ENCODE measurements at regions not wholly inside any gene's neighbourhood (a gene's known extent, or its start where the extent isn't known, plus 50 kb on each side); places are given as distances from the start of the nearest gene placed in this dataset.

GRCh38 chr22:27019827-27020226 is 362.4 kb downstream of the MIAT start:
- DNase-seq: no peak

DNA sequence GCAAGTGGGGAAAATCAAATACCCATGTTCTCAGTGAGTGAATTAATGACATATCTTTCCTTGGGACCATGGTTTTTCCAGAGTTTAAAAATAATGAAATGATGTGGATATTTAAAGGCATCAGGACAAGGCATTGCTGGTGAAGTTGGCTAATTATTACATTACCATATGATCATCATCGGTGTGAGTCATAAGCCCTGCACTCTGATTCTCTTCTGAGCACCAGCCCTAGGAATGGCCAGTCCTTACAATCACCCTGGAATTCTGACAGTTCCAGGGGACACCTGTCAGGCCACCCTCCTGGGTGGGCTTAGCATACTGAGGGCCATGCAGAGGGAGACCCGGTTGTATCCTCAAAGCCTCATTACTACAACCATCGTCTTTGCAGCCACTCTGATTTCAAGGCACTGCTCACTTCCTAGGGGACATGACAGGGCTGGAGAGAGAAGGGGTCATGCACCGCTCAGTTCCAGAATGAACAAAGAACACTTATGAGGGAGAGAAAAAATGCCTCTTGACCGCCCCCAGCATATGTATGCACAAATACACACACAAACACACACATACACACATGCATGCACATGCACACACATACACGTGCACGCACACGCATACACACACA is 365.0 kb downstream of the MIAT start:
- DNase-seq: no peak

- no peak for DNase-seq
These were observed 365.5 kb downstream of the MIAT start for GRCh38 chr22:27022896-27023361.

DNA sequence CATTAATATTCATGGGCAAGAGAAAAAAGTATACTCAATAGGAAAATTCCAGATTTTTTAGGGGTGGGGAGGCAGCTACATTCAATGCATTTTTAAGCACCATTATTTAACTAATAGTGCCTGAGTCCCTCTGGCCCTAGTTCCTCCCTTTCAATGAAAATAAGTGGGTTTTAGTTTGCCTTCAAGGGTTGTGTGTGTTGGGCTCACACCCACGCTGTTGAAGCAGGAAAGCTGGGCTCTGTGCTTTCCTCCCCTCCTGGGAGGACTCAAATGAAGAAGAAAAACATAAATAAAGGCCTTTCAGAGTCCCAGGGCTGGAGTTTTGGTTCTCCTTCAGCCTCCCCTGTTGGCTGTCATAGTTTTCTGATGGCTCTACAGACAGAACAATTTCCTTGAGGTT is 366.2 kb downstream of the MIAT start:
- DNase-seq: no peak

- DNase-seq: no peak
These were observed 367.6 kb downstream of the MIAT start for GRCh38 chr22:27024982-27025381.

GRCh38 chr22:27028093-27028492 is 370.7 kb downstream of the MIAT start:
- no peak for DNase-seq

GRCh38 chr22:27029584-27030130 is 372.3 kb downstream of the MIAT start:
- no peak for DNase-seq

- DNase-seq: no peak
These were observed 374.8 kb downstream of the MIAT start for GRCh38 chr22:27032091-27032761.

GRCh38 chr22:27041745-27042310 is 384.4 kb downstream of the MIAT start:
- DNase-seq: no peak

GRCh38 chr22:27043262-27043661 is 385.9 kb downstream of the MIAT start:
- DNase-seq: no peak

- DNase-seq: no peak
These were observed 387.9 kb downstream of the MIAT start for GRCh38 chr22:27045103-27045947.

DNA sequence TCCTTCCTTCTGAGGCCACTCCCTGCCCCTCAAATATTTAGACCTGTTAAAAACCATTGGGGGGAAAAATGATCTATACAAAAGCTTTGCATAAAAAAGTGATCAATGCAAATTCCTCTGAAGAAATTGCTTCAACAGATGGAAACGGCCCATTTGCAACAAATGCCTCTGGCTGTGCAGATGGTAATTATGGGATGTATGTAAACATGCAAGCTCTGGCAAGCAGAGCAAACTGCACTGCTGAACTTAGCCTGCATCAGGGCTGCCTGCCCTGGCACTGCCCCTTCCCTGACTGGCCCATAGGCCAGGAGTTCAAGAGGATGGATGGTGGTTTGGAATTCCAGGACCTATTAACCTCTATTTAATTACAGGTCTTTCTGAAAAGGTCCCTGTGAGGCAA is 388.7 kb downstream of the MIAT start:
- no peak for DNase-seq

DNA sequence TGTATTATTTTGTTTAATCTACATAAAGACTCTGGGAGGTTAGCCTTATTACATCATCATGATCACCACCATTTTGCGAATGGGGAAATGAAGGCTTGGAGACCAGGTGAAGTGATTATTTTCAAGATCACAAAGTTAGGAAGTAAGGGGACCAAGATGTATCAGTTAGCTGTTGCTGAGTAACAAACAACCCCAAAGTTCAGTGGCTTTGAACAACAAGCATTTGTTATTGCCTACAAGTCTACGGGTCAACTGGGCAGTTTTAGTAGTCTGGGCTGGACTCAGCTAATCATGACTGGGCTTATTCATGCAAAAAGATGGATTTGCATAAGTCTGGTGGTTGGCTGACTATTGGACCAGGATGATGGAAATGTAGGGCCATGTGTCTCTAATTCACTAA is 389.2 kb downstream of the MIAT start:
- no peak for DNase-seq

DNA sequence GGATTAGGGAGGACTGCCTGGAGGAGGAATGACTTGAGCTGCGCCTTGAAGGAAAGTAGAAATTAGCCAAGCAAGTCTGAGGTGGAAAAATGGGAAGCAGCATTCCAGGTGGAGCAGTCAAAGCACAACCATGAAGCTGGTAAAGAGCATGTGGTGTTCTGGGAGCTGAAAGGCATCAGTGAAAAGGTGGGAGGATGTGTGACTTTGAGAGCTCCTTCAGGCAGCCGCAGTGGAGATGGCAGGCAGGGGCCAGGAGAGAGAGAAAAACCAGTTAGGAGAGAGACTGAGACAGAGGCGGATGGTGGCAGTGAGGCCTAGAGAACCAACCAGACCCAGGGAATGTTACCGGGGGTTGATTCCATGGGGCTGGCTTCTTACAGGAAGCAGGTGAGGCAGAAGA is 393.4 kb downstream of the MIAT start:
- no peak for DNase-seq

DNA sequence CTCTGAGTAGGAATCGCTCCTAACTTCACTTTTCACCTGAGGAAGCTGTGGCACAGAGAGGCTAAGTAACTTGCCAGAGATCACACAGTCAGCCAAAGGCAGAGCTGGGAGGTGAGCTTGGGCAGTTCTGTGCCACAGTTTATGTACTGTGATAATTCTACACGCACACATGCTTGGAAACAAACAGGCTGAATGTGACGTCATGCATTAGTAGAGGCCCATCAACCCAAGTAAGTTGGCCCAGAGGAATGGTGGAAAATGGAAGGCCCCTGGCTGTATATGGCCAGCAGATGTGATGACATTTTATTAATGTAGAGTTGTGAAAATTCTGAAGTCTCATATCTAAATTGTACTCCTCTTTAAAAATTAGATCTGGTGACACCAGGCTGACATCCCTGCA is 394.0 kb downstream of the MIAT start:
- no peak for DNase-seq

DNA sequence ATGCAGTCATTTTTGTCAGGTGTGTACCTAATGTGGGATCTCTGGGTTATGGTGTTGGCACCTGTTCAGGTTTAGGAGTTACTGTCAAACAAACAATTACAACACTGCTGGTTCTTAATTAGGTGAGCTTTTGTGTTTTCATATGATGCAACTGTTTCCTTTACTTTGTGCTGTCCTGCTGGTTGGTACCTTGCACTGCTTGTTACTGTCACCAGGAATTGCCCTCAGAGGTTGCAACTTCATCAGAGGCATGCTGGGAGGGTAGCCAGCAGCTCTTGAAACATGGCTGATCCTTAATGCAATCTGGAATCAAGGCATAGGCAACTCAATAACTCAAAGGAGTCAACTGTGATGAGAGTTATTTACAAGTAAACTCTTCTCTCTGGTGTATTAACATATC is 400.3 kb downstream of the MIAT start:
- DNase-seq: no peak

- no peak for DNase-seq
These were observed 402.8 kb downstream of the MIAT start for GRCh38 chr22:27060190-27060589.

DNA sequence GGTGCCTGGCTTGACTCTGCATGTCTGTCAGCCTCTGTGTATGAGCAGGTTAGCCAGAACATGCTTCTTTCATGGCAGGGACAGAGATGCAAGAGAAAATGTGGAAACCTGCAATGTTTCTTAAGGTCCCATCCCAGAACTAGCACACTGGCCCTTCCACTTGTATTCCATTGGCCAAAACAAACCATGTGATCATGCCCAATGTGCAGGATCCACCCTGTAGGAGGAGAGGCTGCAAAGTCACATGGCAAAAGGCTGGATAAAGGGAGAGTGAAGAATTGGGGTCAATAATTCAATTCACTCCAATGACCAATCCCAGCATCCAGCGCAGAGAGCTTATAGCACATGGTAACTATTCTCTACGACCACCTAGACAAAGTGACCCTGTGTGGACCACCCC is 405.5 kb downstream of the MIAT start:
- DNase-seq: no peak

DNA sequence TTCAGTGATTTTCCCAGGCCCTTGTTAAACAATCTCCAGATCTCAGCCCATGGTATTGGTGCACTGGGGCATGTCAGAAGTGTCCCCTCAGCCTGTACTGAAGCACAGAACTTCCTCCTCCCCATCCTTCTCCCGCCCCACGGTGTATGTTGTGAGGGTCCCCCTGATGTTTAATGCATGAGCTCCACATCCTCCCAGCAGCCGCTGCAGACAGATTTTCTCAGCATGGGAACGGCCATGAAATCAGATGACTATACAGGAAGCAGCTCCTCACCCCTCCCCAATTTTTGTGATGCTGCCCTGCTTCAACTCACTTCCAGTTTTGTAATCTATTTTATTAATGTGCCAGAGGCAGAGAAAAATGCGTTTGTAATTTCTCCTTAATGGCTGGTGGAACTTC is 406.0 kb downstream of the MIAT start:
- DNase-seq: no peak

GRCh38 chr22:27063841-27064240 is 406.5 kb downstream of the MIAT start:
- no peak for DNase-seq

DNA sequence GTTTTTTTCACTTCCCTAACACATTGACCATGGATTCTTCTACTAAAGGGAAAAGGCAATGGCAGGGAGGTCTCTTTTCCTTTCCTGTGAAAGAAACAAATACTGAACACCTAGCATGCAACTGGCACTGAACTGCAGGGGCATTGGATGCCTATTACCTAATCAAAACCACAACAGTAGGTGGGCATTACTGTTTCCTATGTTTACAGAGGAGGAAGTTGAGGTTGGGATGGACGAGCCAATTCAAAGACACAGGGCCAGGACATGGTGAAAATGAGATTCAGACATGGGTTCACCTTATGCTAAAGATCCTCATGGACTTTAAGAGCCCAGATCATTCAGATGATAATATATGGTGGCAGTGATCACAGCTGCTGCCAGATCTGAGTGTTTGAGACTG is 407.0 kb downstream of the MIAT start:
- no peak for DNase-seq

- DNase-seq: no peak
These were observed 407.9 kb downstream of the MIAT start for GRCh38 chr22:27065279-27065678.

- no peak for DNase-seq
These were observed 409.5 kb downstream of the MIAT start for GRCh38 chr22:27066856-27067255.

All from stimulated activated CD4-positive, alpha-beta T cell treated with anti-CD3 and anti-CD28 coated beads, Interleukin-12 subunit alpha, Interleukin-12 subunit beta, amount 100 ng/mL, for 4 hours (primary cell).